Astrocyte of the cerebellum (primary cell): ENCODE measurements at regions not wholly inside any gene's neighbourhood (a gene's known extent, or its start where the extent isn't known, plus 50 kb on each side); places are given as distances from the start of the nearest gene placed in this dataset.

ENCODE experiments used
- DNase-seq: peaks from one replicate; pipeline ENCODE4 v3.0.0-alpha.2; 2011; ENCODE audit warnings: low read depth
- H3K4me3 ChIP-seq: 2 replicates; pipeline ENCODE4 v1.5.1; 2011; ENCODE audit warnings: mild to moderate bottlenecking, low read depth, low read length, moderate library complexity
- CTCF ChIP-seq: IDR thresholded peaks from 2 replicates; pipeline ENCODE4 v1.5.1; 2012; ENCODE audit warnings: low read length, low read depth, moderate library complexity, mild to moderate bottlenecking; ENCODE audit errors: missing control alignments
- in situ Hi-C: cut with HindIII; loops from 2 replicates; pipeline ENCODE4 v1.10.0; 2017; ENCODE audit warnings: low sequenced_read_pairs

- in situ Hi-C loops: no loop called here
- DNase-seq: no peak
- TF ChIP-seq CTCF: no peak
- H3K4me3 ChIP-seq: no peak overlapping the region
Observed at GRCh38 chr15:62296756-62297507, 131.8 kb upstream of the C2CD4B start.

- no peak for TF ChIP-seq CTCF
- H3K4me3 ChIP-seq: no peak overlapping the region
- no peak for DNase-seq
- in situ Hi-C loops: no loop called here
Observed at GRCh38 chr15:62297522-62297921, 132.4 kb upstream of the C2CD4B start.

GRCh38 chr15:62297933-62298332 lies 132.8 kb upstream of the C2CD4B start:
- in situ Hi-C loops: no loop called here
- TF ChIP-seq CTCF: no peak
- H3K4me3 ChIP-seq: no peak overlapping the region
- DNase-seq: no peak

- in situ Hi-C loops: no loop called here
- no peak overlapping the region for H3K4me3 ChIP-seq
- no peak for TF ChIP-seq CTCF
- DNase-seq: no peak
Observed at GRCh38 chr15:62298811-62299210, 133.7 kb upstream of the C2CD4B start.

GRCh38 chr15:62299541-62299940 lies 134.5 kb upstream of the C2CD4B start:
- TF ChIP-seq CTCF: no peak

GRCh38 chr15:62301993-62302675 lies 137.0 kb upstream of the C2CD4B start:
- no peak for TF ChIP-seq CTCF
- H3K4me3 ChIP-seq: no peak overlapping the region
- DNase-seq: peak; percentile 20
- in situ Hi-C loops: no loop called here

More at GRCh38 chr15:62299541-62299940, 134.5 kb upstream of the C2CD4B start:
- in situ Hi-C loops: no loop called here
- DNase-seq: no peak
- no peak overlapping the region for H3K4me3 ChIP-seq
